Endothelial cell of umbilical vein (primary cell): ENCODE measurements at regions not wholly inside any gene's neighbourhood (a gene's known extent, or its start where the extent isn't known, plus 50 kb on each side); places are given as distances from the start of the nearest gene placed in this dataset.

Experiments used
- BruUV-seq: library from RNA; stranded (reverse); fragments of 400-500 nt; replicated peaks from 2 replicates; lab custom pipeline; 2021; lab: Mats Ljungman, UMichigan
- CTCF ChIA-PET: fragments of 300-600, 350-600 bp; sonication (Branson Sonifier 250); formaldehyde crosslinking; loops from one replicate; lab custom pipeline; 2021; ENCODE audit warnings: antibody characterized with exemption, inconsistent platforms; lab: Charles Lee
- POLR2A ChIA-PET: fragments of 300-600, 350-600 bp; sonication (Branson Sonifier 250); formaldehyde crosslinking; loops from one replicate; lab custom pipeline; 2021; ENCODE audit warnings: antibody characterized with exemption, inconsistent platforms; lab: Charles Lee
- DNase-seq: peaks from one replicate; pipeline ENCODE4 v3.0.0-alpha.2; 2011; ENCODE audit warnings: low read depth, low spot score
- FAIRE-seq: peaks from 2 replicates; lab custom pipeline; 2011; peaks lifted over from hg19 to GRCh38; lab: Jason Lieb, UNC
- H2AFZ ChIP-seq: 2 replicates; pipeline ENCODE4 v1.6.0; 2012; ENCODE audit warnings: low read depth, low read length, control low read depth, inconsistent platforms
- H3K27ac ChIP-seq: 2 replicates; pipeline ENCODE4 v1.5.1; 2011; ENCODE audit warnings: low read depth, mild to moderate bottlenecking, control low read depth, low read length, moderate library complexity; ENCODE audit not compliant: insufficient read depth
- H3K27me3 ChIP-seq, 2 experiments: 2 replicates each; pipeline versions ENCODE4 v1.6.0 to v1.6.1; 2011; ENCODE audit warnings: low read length in 2 of 2, mixed read lengths in 1 of 2; ENCODE audit not compliant: control insufficient read depth in 2 of 2, insufficient read depth in 2 of 2
- H3K36me3 ChIP-seq, 2 experiments: 2 replicates in 1 of 2; 3 replicates in 1 of 2; pipeline ENCODE4 v1.5.1; 2011; ENCODE audit warnings: low read length in 2 of 2, mild to moderate bottlenecking in 1 of 2, moderate library complexity in 1 of 2; ENCODE audit not compliant: control insufficient read depth in 2 of 2, insufficient read depth in 2 of 2; ENCODE audit errors: extremely low read depth in 1 of 2
- H3K4me1 ChIP-seq: 3 replicates; pipeline ENCODE4 v1.5.1; 2011; ENCODE audit warnings: mild to moderate bottlenecking, low read length; ENCODE audit not compliant: control insufficient read depth, insufficient read depth; ENCODE audit errors: extremely low read depth
- H3K4me2 ChIP-seq: 2 replicates; pipeline ENCODE4 v1.6.1; 2011; ENCODE audit warnings: low read length, control low read depth, mixed read lengths; ENCODE audit not compliant: insufficient read depth
- H3K4me3 ChIP-seq, 3 experiments: fragments of 200-600 bp in 1 of 3; sonication (generic), shearing (Covaris generic) in 1 of 3; replicated peaks in 1 of 3; 2 replicates each; pipeline ENCODE4 v1.5.1; 2011 to 2016; ENCODE audit warnings: control low read depth in 3 of 3, low read length in 3 of 3, mild to moderate bottlenecking in 2 of 3, inconsistent platforms in 1 of 3, low read depth in 1 of 3, moderate library complexity in 1 of 3; ENCODE audit not compliant: insufficient read depth in 1 of 3
- H3K79me2 ChIP-seq: 2 replicates; pipeline ENCODE4 v1.6.0; 2012; ENCODE audit warnings: low read length, inconsistent platforms; ENCODE audit not compliant: control insufficient read depth, insufficient read depth
- H3K9ac ChIP-seq: replicated peaks from 2 replicates; pipeline ENCODE3; 2011; ENCODE audit warnings: low read length, control low read depth; ENCODE audit not compliant: insufficient read depth; ENCODE audit errors: extremely low read depth
- H3K9me1 ChIP-seq: replicated peaks from 3 replicates; pipeline ENCODE4 v1.6.0; 2011; ENCODE audit warnings: mild to moderate bottlenecking, low read length; ENCODE audit not compliant: control insufficient read depth, insufficient read depth; ENCODE audit errors: extremely low read depth
- H3K9me3 ChIP-seq: replicated peaks from 2 replicates; pipeline ENCODE4 v1.5.1; 2012; ENCODE audit warnings: low read length, inconsistent platforms; ENCODE audit not compliant: control insufficient read depth, insufficient read depth
- H4K20me1 ChIP-seq: replicated peaks from 2 replicates; pipeline ENCODE3; 2011; ENCODE audit warnings: mild to moderate bottlenecking, low read length; ENCODE audit not compliant: control insufficient read depth, insufficient read depth; ENCODE audit errors: extremely low read depth
- EZH2 ChIP-seq: IDR thresholded peaks from 2 replicates; pipeline ENCODE4 v1.6.1; 2012; ENCODE audit warnings: borderline replicate concordance, low read depth, mild to moderate bottlenecking, moderate library complexity, low read length, inconsistent platforms; ENCODE audit not compliant: severe bottlenecking
- FOS ChIP-seq: IDR thresholded peaks from 2 replicates; pipeline ENCODE4 v1.6.1; 2011; ENCODE audit warnings: mild to moderate bottlenecking, low read length, moderate library complexity, borderline replicate concordance; ENCODE audit not compliant: insufficient read depth
- GATA2 ChIP-seq: IDR thresholded peaks from 2 replicates; pipeline ENCODE4 v1.7.0; 2011; ENCODE audit warnings: low read depth, mild to moderate bottlenecking, moderate library complexity, mixed read lengths, low read length; ENCODE audit not compliant: insufficient read length, insufficient read depth
- JUN ChIP-seq: IDR thresholded peaks from 2 replicates; pipeline ENCODE4 v1.6.1; 2011; ENCODE audit warnings: borderline replicate concordance, low read depth; ENCODE audit not compliant: insufficient read length, insufficient read depth
- MYC ChIP-seq: IDR thresholded peaks from one replicate; pipeline ENCODE4 v1.6.1; 2011; ENCODE audit warnings: mild to moderate bottlenecking, low read depth, low read length
- POLR2A ChIP-seq: IDR thresholded peaks from 2 replicates; pipeline ENCODE4 v1.6.1; 2012; ENCODE audit warnings: low read depth, mild to moderate bottlenecking, control low read depth, low read length
- POLR2AphosphoS5 ChIP-seq: IDR thresholded peaks from 2 replicates; pipeline ENCODE4 v1.6.1; 2012; ENCODE audit warnings: low read depth, mild to moderate bottlenecking, control low read depth, low read length, moderate library complexity; ENCODE audit not compliant: insufficient read depth
- dilution Hi-C: fragments of 300-500 bp; cut with MboI; formaldehyde crosslinking; loops from one replicate; pipeline ENCODE4 v1.15.0; 2019; ENCODE audit warnings: low sequenced_read_pairs; ENCODE audit not compliant: extremely low pct_ligation_motif_present
- intact Hi-C: fragments of 100-400 bp; cut with micrococcal nuclease; formaldehyde crosslinking; loops from one replicate; pipeline ENCODE4 v1.10.0; 2022
- TF ChIP-seq, protein P1 (sequence below): IDR thresholded peaks from 2 replicates; pipeline ENCODE4 v1.6.1; 2011; ENCODE audit not compliant: insufficient read depth, insufficient read length
- TF ChIP-seq, protein P2 (sequence below), 2 donors: IDR thresholded peaks; 1 replicate in 1 of 2; 2 replicates in 1 of 2; pipeline ENCODE4 v1.5.1; 2011; ENCODE audit warnings: low read length in 2 of 2, mild to moderate bottlenecking in 2 of 2, moderate library complexity in 2 of 2, control low read depth in 1 of 2, inconsistent platforms in 1 of 2, low read depth in 1 of 2; ENCODE audit not compliant: insufficient read depth in 1 of 2; ENCODE audit errors: extremely low read depth in 1 of 2

DNA sequence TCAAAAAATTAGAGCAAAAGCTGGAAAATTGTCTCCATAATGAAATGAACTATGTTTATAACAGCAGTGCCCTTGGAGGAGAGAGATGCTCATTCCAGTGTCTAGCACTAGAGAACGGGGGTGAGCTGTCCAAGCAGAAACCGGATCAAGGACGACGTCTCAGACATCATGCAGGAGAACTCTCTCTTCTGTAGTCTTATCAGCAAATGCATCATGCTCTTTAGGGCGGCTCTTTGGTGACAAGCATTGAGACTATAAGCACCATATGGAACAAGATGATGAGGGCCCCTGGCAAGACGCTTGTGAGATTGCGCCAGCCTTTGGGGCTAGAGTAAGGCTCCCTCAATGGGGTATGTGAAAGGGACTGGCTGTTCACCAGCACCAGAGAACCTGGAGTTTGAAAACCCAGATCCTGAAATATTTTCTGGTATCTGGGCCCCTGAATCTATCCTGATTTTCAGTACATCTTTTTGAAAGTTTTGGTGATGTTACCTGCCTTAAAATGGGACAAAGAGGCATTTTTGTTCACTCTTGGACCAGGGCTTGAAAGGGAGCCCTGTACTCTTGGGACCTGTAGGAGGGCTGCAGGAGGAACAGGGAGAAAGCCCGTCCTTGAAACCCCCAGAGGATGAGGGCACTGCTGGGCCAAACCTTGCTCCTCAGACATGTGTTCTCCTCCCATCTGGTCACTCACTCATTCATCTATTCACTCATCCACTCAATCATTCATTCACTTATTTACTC, 127.6 kb downstream of the TTLL2 start:
- Histone ChIP-seq H3K4me3 (no peak overlapping the region), H2AFZ (no peak overlapping the region), H3K36me3 (no peaks in the 10 kb centered on the region), H3K9me3 (no peaks in the 10 kb centered on the region), H4K20me1 (no peaks in the 10 kb centered on the region), H3K4me2 (no peak overlapping the region), H3K27ac (no peak overlapping the region), H3K9me1 (no peaks in the 10 kb centered on the region), H3K9ac (no peak overlapping the region), H3K27me3 (no peaks in the 10 kb centered on the region), H3K79me2 (no peaks in the 10 kb centered on the region), H3K4me1 (no peaks in the 10 kb centered on the region)
- BruUV-seq: no TSS peak
- CTCF ChIA-PET: no interaction called here
- DNase-seq: no peak
- FAIRE-seq: no peak
- TF ChIP-seq, protein P1, sequence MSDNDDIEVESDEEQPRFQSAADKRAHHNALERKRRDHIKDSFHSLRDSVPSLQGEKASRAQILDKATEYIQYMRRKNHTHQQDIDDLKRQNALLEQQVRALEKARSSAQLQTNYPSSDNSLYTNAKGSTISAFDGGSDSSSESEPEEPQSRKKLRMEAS: no peak
- TF ChIP-seq, protein P2, sequence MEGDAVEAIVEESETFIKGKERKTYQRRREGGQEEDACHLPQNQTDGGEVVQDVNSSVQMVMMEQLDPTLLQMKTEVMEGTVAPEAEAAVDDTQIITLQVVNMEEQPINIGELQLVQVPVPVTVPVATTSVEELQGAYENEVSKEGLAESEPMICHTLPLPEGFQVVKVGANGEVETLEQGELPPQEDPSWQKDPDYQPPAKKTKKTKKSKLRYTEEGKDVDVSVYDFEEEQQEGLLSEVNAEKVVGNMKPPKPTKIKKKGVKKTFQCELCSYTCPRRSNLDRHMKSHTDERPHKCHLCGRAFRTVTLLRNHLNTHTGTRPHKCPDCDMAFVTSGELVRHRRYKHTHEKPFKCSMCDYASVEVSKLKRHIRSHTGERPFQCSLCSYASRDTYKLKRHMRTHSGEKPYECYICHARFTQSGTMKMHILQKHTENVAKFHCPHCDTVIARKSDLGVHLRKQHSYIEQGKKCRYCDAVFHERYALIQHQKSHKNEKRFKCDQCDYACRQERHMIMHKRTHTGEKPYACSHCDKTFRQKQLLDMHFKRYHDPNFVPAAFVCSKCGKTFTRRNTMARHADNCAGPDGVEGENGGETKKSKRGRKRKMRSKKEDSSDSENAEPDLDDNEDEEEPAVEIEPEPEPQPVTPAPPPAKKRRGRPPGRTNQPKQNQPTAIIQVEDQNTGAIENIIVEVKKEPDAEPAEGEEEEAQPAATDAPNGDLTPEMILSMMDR (IDR thresholded peaks at IDR 0.05; ENCODE audit: extremely low read depth in 1 of 2, insufficient read depth in 1 of 2, low read depth in 1 of 2, low read length in 2 of 2): no peak
- TF ChIP-seq POLR2A (no peak), JUN (no peak), EZH2 (no peak), FOS (no peak), POLR2AphosphoS5 (no peak), MYC (no peak), GATA2 (no peak)
- POLR2A ChIA-PET: no interaction called here
- dilution Hi-C loops: no loop called here
- intact Hi-C loops: no loop called here
